Activated CD8-positive, alpha-beta memory T cell treated with anti-CD3 and anti-CD28 coated beads, Interleukin-2, amount 50 U/mL, for 48 hours (primary cell): ENCODE measurements at regions not wholly inside any gene's neighbourhood (a gene's known extent, or its start where the extent isn't known, plus 50 kb on each side); places are given as distances from the start of the nearest gene placed in this dataset.

Experiments used
- DNase-seq: peaks from one replicate; pipeline ENCODE4 v3.0.0-alpha.2; 2020

DNA sequence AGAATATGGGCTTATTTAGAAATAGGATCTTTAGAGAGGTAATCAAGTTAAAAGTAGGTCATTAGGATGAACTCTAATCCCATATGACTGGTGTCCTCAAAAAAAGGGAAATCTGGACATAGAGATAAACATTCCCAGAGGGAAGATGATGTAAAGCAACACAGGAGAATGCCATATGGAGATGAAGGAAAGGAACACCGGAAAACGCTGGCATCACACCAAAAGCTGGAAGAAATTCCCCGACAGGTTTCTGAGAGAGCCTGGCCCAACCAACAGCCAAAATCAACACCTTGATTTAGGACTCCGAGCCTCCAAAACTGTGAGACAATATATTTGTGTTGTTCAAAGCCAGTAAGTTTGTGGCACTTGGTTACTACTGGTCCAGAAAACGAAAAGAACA is 296.7 kb downstream of the DSEL start:
- DNase-seq = no peak

GRCh38 chr18:67218556-67218955 is 298.0 kb downstream of the DSEL start:
- no peak for DNase-seq

DNA sequence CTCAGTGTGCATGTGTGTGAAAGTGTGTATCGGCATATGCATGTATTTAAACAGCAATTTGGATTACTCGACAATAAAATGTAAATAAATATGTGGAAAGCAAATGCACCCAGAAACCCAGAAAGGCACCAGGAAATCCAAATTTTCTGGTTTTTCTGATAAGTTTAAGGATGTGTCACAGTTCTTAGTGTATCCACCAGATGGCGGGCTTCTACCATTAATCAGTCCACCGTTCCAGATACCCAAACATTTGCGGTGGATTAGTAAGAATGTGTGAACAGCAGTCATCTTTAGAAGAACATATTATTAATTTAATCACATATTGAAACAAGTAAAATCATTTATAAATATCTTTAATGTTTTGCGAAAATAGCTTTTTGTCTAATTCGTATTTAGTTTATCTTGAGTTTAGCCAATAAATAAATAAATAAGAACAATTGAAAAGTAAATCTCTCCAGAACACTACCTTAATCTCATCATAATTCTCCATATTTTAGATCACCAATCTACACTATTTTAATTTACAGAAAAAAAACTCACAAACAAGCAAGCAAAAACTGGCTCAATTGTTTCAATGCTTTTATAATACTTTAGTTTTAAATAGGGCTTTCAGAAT is 298.9 kb downstream of the DSEL start:
- peak; percentile 56 for DNase-seq

DNA sequence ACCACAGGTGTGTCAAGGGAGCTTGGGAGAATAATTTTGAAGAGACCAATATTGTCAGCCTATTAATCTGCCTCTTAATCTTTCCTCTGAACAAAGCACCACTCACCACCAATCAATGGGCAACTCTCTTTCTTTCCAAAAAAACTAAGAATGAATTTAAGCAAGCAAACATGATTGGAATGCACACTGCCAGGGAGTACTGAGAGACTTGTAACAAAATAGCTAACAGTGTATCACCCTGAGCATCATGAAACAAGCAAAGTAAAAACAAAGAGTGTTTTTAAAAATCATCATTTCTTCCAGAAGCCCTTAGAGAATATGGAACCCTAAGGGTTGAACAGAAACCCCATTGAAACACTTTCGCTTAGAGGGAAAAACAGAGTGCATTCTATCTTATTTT is 299.7 kb downstream of the DSEL start:
- DNase-seq = no peak

DNA sequence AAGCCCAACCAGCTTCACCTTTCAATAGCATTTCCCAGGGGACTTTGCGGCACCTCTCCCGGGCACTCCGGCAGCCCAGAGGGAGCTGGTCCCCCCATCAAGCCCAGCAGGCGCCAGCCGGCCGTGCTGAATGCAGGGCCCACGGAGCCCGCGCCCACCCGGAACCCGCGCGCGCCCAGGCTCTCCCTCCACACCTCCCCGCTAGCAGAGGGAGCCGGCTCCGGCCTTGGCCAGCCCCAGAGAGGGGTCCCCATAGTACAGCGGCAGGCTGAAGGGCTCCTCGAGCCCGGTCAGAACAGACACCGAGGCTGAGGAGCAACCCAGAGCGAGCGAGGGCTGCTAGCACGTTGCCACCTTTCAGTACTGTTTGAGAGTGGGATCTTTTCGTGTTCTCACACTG is 300.8 kb downstream of the DSEL start:
- DNase-seq = no peak

GRCh38 chr18:67211646-67212045 is 304.9 kb downstream of the DSEL start:
- DNase-seq = no peak

GRCh38 chr18:67200665-67201064 is 315.9 kb downstream of the DSEL start:
- no peak for DNase-seq

- DNase-seq = no peak
Observed at GRCh38 chr18:67199993-67200617, 316.4 kb downstream of the DSEL start.

DNA sequence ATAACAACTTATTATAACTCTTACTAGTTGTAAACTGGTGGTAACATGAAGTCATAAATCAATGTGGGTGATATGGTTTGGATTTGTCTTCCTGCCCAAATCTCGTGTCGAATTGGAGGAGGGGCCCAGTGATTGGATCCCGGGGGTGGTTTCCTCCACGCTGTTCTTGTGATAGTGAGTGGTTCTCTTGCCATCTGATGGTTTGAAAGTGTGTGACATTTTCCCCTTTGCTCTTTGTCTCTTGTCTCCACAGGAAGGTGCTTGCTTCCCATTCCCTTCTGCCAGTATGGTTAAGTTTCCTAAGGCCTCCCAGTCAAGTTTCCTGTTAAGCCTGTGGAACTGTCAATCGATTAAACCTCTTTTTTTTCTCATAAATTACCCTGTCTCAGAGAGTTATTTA is 321.6 kb downstream of the DSEL start:
- no peak for DNase-seq

- no peak for DNase-seq
Observed at GRCh38 chr18:67192535-67192934, 324.0 kb downstream of the DSEL start.

DNA sequence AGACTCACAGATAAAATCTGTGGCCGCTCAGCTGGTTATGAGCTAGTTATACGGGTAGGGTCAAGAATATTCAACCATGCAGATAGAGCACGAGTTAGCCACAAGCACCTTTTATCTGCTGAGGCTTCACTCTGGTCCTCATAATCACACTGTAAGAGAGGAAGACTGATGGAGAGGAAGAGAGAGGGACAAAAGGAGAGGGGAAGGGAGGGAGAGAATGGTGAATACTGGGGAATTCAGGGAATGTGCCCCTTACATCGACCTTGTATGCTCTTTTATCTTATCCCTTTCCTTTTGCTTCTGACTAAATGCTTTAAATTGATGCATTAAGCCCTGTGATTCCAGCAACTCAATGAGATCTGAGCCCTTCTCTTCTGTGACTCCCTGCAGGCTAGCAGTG is 333.1 kb downstream of the DSEL start:
- DNase-seq = no peak

DNA sequence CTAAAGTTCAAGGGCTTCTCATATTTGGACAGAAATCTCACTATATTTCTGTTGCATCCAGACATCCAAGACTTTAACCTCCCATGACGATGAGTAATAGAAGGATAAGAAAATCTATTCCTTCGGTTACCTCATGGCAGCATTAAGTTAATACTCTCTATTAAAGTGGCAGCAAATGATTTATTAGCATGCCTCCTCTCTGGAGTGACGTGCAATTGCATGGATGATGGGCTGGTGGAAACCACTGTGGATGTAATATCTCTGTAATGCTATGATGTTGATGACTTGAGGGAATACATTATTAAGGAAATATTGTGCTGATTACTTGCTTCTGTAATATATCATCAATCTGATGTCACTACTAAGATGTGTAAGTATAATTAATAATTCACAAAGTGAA is 336.8 kb downstream of the DSEL start:
- no peak for DNase-seq

DNA sequence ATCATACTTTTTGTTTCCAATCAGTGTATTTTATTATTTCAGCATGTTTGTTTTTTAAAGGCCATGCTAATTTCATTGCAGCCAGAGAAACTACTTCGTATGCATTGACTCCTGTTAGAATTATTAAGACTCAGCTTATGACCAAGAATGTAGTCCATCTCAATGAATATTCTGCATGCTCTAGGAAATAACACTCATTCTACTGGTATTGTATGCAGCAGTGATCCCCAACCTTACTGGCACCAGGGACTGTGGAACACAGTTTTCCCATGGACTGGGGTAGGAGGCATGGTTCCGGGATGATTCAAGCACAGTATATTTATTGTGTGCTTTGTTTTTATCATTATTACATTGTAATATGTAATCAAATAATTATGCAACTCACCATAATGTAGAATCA is 356.9 kb downstream of the DSEL start:
- DNase-seq = no peak

DNA sequence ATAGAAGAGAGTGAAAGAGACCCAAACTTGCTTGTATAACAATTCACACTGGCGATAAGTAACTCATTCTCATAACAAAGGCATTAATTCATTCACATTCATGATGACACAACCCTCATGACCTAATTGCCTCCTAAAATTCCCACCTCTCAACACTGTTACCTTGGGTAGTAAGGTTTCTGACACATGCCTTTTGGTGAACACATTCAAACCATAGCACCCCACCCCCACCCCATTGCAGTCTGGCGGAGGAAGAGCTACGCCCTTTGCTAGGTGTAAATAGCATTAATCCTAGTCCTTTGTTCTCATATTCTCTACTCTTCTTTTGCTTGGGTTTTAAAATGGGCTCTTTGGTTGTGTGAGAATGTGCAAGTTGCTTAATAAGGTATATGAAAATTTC is 361.5 kb downstream of the DSEL start:
- no peak for DNase-seq

GRCh38 chr18:67151366-67151765 is 365.2 kb downstream of the DSEL start:
- no peak for DNase-seq

DNA sequence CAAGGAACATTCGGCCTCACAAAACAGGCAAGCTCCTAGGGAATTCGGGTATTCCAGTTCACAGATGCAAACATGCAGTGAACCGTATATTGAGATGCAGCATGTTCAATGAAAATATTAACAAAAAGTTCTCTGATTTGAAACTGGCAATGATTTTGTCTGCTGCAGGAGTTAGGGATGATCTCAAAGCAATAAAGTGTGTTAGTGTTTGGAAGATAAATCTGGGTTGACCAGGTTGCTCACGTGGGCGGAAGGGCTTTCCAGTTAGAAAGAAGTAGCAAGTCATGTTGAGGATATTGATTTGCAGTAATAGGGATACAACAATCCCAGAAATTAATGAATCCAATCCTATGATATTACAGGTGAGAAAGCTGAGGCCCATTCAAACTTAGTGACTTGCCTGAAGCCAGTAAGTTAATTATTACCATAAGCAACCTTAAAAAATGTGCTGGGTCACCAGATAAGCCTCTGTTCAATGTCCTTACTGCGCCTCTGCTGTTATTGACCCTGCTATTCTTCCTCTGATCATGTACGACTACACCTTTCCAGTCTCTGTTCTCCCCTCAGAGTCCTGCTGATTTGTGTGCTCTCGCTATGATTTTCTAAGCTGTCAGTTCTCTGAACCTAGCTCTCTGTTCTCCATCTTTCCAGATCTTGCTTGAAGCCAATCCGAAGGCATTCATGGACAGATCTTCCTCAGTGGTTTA is 370.8 kb downstream of the DSEL start:
- DNase-seq = no peak

GRCh38 chr18:67144329-67144728 is 372.2 kb downstream of the DSEL start:
- no peak for DNase-seq

GRCh38 chr18:67143028-67143427 is 373.5 kb downstream of the DSEL start:
- no peak for DNase-seq

DNA sequence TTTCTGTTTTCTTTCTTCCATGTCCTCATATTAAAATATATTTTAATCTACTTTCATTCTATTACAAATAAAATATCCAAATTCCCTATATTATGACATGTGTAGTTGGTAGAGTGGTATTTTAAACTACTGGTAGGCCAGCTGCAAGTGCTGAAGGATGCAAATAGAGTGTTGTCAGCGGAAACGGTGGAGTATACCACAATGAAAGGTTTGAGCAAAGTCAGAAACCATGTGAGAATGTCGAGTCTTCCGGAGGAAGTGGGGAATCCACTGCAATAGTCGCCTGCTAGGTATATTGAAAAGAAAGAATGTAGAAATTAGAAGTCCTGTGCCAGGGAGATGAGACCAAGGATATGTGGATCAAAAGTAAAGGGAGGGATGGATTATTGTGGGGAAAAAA is 373.9 kb downstream of the DSEL start:
- DNase-seq = no peak

DNA sequence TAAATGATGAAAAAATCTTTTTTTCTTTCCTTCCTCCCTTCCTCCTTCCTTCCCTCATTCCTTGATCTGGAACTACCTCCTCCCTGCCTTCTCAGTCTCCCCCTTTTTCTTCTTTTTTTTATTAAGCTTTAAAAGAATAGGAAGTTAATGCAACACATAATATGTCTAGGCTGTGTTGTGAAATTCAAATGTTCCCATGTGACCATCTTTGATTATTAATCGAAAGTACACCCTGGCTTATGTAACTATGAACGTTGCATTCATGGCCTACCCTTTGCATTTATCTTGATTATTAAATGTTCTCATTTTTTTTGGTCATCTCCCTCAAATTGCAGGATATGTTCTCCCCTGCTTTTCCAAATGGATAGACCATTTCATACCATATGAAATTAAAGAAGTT is 376.0 kb downstream of the DSEL start:
- DNase-seq = no peak

DNA sequence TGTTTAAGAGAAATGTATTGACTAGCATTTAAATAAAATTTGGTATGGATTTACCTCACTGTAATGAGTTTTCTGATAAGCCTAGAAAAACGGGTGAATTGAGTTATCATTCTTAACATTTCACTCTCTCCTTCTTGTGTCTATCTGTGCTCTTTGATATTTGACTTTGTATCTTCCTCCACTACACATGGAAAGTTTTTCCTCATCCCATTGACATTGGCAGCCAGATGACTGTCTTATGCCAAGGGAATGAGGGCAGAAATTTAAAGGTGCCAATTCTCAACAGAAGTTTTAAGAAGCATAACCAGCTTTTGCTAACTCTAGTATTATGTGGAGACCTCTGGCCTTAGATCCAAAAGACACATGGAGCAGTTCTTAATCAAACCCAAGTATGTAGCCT is 376.6 kb downstream of the DSEL start:
- no peak for DNase-seq

DNA sequence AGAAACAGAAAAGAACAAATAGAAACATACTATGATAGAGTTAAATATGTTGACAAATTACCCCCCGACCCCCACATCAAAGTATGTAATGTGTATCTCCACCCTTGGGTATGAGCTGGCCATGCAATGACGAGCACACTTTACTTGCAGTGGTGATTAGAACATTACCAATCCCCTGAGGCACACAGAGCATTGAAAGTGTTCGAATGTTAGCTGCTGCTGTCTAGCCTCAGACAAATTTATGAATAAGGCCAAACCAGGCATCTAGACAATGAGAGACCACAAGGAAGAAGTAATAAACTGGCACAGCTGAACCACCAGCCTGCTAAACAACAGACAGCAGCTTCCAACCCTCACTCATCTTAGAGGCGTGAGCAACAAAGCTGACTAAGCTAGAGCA is 380.5 kb downstream of the DSEL start:
- DNase-seq = no peak

DNA sequence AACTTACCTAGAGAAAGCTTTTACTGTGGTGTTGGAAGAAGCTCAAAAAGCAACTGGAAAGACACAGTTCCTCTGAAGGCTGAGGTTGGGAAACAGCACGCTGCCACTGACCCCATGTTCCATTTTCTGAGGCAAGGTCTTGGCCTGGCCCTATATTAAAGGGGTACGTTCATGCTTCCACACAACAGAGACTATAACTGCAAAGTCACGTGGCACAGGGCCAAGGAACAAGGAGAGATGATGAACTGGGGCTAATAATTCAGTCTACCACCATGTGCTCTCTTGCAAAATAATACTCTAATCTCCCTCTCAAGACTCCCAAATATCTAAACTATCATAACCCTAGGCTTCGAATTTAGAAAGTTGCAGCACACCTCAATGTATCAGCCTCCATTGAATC is 381.6 kb downstream of the DSEL start:
- DNase-seq = no peak

GRCh38 chr18:67133669-67134068 is 382.9 kb downstream of the DSEL start:
- DNase-seq = no peak

GRCh38 chr18:67132919-67133318 is 383.6 kb downstream of the DSEL start:
- DNase-seq = no peak
